ENCODE measurements at regions not wholly inside any gene's neighbourhood (a gene's known extent, or its start where the extent isn't known, plus 50 kb on each side); places are given as distances from the start of the nearest gene placed in this dataset.

DNA sequence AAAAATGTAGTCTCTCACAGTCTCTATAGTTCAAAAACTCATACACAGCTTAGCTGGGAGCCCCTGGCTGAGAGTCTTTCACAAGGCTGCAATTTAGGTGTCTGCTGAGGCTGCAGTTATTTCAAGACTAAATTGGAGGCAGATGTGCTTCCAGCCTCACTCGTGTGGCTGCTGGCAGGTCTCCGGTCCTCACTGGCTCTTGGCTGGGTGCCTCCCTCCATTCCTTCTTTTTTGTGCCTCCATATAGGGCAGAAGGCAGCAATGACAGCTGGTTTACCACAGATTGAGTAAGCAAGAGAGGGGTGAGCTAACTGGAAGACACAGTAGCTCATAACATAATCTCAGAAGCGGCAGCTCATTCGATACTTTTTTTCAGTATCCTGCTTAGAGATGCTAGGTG, 2167.7 kb upstream of the WWC1 start:
- TF ChIP-seq, protein P1, sequence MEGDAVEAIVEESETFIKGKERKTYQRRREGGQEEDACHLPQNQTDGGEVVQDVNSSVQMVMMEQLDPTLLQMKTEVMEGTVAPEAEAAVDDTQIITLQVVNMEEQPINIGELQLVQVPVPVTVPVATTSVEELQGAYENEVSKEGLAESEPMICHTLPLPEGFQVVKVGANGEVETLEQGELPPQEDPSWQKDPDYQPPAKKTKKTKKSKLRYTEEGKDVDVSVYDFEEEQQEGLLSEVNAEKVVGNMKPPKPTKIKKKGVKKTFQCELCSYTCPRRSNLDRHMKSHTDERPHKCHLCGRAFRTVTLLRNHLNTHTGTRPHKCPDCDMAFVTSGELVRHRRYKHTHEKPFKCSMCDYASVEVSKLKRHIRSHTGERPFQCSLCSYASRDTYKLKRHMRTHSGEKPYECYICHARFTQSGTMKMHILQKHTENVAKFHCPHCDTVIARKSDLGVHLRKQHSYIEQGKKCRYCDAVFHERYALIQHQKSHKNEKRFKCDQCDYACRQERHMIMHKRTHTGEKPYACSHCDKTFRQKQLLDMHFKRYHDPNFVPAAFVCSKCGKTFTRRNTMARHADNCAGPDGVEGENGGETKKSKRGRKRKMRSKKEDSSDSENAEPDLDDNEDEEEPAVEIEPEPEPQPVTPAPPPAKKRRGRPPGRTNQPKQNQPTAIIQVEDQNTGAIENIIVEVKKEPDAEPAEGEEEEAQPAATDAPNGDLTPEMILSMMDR (IDR thresholded peaks at IDR 0.05), result no peak
- TF ChIP-seq EZH2 (IDR thresholded peaks at IDR 0.05; ENCODE audit: borderline replicate concordance, insufficient read depth, low read depth, low read length, poor library complexity, severe bottlenecking), result no peak
